ENCODE measurements at regions not wholly inside any gene's neighbourhood (a gene's known extent, or its start where the extent isn't known, plus 50 kb on each side); places are given as distances from the start of the nearest gene placed in this dataset.
A peak's percentile ranks its signal among the peaks of the same experiment; 100 is the strongest.

DNA sequence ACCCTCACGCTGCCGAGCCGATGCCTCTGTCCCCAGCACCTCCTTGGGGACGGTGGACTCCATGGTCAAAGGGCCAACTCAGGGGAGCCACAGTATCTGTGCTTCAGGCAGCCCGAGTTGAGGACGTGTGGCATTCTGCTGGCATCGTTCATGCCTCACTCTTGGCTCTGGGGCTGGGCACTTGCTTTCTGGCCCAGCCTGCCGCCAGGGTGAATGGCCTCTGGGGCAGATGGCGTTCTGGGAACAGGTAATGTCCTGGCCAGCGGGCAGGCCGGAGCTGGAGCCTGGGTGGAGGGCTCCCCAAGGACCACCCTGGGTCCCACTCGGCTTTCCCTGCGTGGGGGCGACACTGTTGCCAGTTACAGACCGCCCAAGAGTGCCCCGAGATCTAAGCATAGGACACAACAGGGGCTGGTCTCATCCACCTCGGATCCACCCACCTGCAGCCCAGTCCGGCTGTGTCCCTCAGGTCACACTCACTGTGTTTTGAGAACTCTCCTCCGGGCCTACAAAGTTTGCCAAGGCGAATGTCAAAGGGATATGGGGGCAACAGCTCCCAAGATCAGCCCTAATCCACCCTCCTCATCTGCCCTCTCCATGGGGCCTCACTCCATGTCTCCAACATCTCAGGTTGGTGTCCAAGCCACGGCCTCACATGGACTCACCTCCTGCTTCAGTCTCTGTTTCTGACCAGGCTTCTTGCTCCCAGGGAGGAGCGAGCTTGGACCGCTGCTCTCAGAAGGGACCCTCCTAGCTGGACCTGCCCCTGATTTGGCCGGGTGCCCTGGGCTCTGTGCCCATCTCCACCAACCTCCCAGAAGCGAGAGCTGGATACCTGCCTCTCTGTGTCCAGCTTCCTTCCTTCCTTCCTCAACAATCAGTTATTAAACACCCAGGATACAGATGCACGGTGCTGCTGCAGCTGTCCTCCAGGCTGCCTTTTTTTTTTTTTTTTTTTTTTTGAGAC lies 60.8 kb downstream of the TMEM235 start:
- H3K23ac ChIP-seq (ENCODE audit: low read depth, low read length) = no peak overlapping the region
- no peak overlapping the region for H2BK5ac ChIP-seq (ENCODE audit: low read depth, low read length, poor library complexity, severe bottlenecking)
- H4K20me1 ChIP-seq (ENCODE audit: insufficient read depth, low read length) = no peaks in the 10 kb centered on the region; the same call in 1 of the 2 replicates
- no peaks in the 10 kb centered on the region for H3K36me3 ChIP-seq (ENCODE audit: control insufficient read depth, insufficient read depth, low read length)
- no peak overlapping the region for H3K4me3 ChIP-seq (ENCODE audit: insufficient read depth, low read depth, low read length)
- H3K4ac ChIP-seq (ENCODE audit: low read depth, low read length) = peak overlapping the region; percentile 19; the same call in 1 of the 2 replicates
- H4K91ac ChIP-seq (ENCODE audit: insufficient read depth, low read depth, low read length) = no peak overlapping the region; the same call in 1 of the 2 replicates
- peak overlapping the region; percentile 51 for H2AFZ ChIP-seq (replicated peaks; ENCODE audit: low read length, poor library complexity)
- ChIA-PET POLR2A (ENCODE audit: unreplicated experiment) (no interaction called here), CTCF (interaction anchor here (0.6 kb wide), 1 partner anchor 42 kb away, joined by 3 read pairs; no protein-coding TSS in a partner anchor)
- no peak overlapping the region for H4K5ac ChIP-seq (ENCODE audit: low read depth, low read length)
- no peak for DNase-seq
- H2AK5ac ChIP-seq (ENCODE audit: low read depth, low read length) = peak overlapping the region; percentile 35; the same call in 1 of the 2 replicates
- no TSS peak for BruUV-seq (replicated peaks)
- H3K79me1 ChIP-seq (ENCODE audit: low read depth in 1 of 2, low read length in 2 of 2) = peaks cover 0 to 4% of the 10 kb centered on the region in 2 experiments; a peak in 1 of 4 replicates
- no peaks in the 10 kb centered on the region for H3K9me3 ChIP-seq (ENCODE audit: control insufficient read depth, insufficient read depth, low read length)
- H4K8ac ChIP-seq (ENCODE audit: low read depth in 2 of 2, low read length in 2 of 2) = no peak overlapping the region
- in situ Hi-C loops (cut with MboI; ENCODE audit: low sequenced_read_pairs) (loop anchor here (5.0 to 10.0 kb wide), 2 partner anchors 65 to 133 kb away; no protein-coding TSS in a partner anchor), dilution Hi-C loops (cut with HindIII; ENCODE audit: low sequenced_read_pairs, unreplicated experiment) (no loop called here), intact Hi-C loops (cut with micrococcal nuclease) (no loop called here)
- no peak overlapping the region for H3K9ac ChIP-seq (ENCODE audit: low read depth, low read length)
- H3K14ac ChIP-seq (replicated peaks; ENCODE audit: low read depth, low read length) = no peak overlapping the region
- ATAC-seq (ENCODE audit: low read depth) = no peak
- H2BK15ac ChIP-seq (ENCODE audit: low read depth, low read length) = no peak overlapping the region
- H3K27ac ChIP-seq (ENCODE audit: insufficient read depth, low read length) = no peak overlapping the region
- H3K56ac ChIP-seq (ENCODE audit: extremely low read depth, insufficient read depth, low read length) = no peak overlapping the region
- no peak overlapping the region for H3K18ac ChIP-seq (ENCODE audit: low read depth, low read length)
- H2BK20ac ChIP-seq (ENCODE audit: low read depth, low read length) = no peak overlapping the region; the same call in 1 of the 2 replicates
- H3K4me1 ChIP-seq (ENCODE audit: control insufficient read depth, insufficient read depth, low read length) = peaks cover 3% of the 10 kb centered on the region; the same call in 1 of the 2 replicates
- 84% methylated on average over 17 of the region's 26 CpGs; no CpG with 5 or more reads in 1 of the 2 experiments for WGBS, 2 experiments (ENCODE audit: extremely low coverage in 2 of 2, insufficient read length in 1 of 2)
- peak overlapping the region; percentile 70 for H2AK9ac ChIP-seq (replicated peaks; ENCODE audit: low read depth, low read length, poor library complexity)
- no peaks in the 10 kb centered on the region for H3K27me3 ChIP-seq (ENCODE audit: control insufficient read depth, insufficient read depth, low read length)
- H3K4me2 ChIP-seq (ENCODE audit: low read depth, low read length) = no peak overlapping the region
- H2BK120ac ChIP-seq (ENCODE audit: low read depth, low read length) = no peak overlapping the region
- H3K9me1 ChIP-seq (ENCODE audit: insufficient read depth, low read length) = peaks cover 3% of the 10 kb centered on the region
- TF ChIP-seq CHD1 (IDR thresholded peaks at IDR 0.05; ENCODE audit: low read depth, low read length) = no peak
- TF ChIP-seq USF2 (IDR thresholded peaks at IDR 0.05; ENCODE audit: low read depth, low read length) = no peak
- TF ChIP-seq RAD21 (IDR thresholded peaks at IDR 0.05; ENCODE audit: low read length) = no peak
- TF ChIP-seq POLR2A (IDR thresholded peaks at IDR 0.05; ENCODE audit: low read depth, low read length) = no peak
- TF ChIP-seq RCOR1 (IDR thresholded peaks at IDR 0.05; ENCODE audit: insufficient replicate concordance, low read length) = no peak
- no peak for TF ChIP-seq SMC3 (IDR thresholded peaks at IDR 0.05; ENCODE audit: low read depth, low read length)
- TF ChIP-seq, protein P1, sequence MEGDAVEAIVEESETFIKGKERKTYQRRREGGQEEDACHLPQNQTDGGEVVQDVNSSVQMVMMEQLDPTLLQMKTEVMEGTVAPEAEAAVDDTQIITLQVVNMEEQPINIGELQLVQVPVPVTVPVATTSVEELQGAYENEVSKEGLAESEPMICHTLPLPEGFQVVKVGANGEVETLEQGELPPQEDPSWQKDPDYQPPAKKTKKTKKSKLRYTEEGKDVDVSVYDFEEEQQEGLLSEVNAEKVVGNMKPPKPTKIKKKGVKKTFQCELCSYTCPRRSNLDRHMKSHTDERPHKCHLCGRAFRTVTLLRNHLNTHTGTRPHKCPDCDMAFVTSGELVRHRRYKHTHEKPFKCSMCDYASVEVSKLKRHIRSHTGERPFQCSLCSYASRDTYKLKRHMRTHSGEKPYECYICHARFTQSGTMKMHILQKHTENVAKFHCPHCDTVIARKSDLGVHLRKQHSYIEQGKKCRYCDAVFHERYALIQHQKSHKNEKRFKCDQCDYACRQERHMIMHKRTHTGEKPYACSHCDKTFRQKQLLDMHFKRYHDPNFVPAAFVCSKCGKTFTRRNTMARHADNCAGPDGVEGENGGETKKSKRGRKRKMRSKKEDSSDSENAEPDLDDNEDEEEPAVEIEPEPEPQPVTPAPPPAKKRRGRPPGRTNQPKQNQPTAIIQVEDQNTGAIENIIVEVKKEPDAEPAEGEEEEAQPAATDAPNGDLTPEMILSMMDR (conservative IDR thresholded peaks at IDR 0.05; ENCODE audit: low read depth, low read length) = no peak
- no peak for TF ChIP-seq MAFK (IDR thresholded peaks at IDR 0.05; ENCODE audit: low read depth, low read length)
- TF ChIP-seq CEBPB (IDR thresholded peaks at IDR 0.05; ENCODE audit: low read depth, low read length) = no peak
- TF ChIP-seq NFE2L2 (IDR thresholded peaks at IDR 0.05; ENCODE audit: low read depth, low read length) = no peak
- TF ChIP-seq RFX5 (IDR thresholded peaks at IDR 0.05; ENCODE audit: low read depth, low read length) = no peak
- TF ChIP-seq MAZ (IDR thresholded peaks at IDR 0.05; ENCODE audit: borderline replicate concordance, low read depth, low read length) = no peak
- TF ChIP-seq MXI1 (IDR thresholded peaks at IDR 0.05; ENCODE audit: borderline replicate concordance, low read depth, low read length) = no peak
- no peak for TF ChIP-seq BHLHE40 (IDR thresholded peaks at IDR 0.05; ENCODE audit: low read depth, low read length)
- no peak for TF ChIP-seq FOS (IDR thresholded peaks at IDR 0.05; ENCODE audit: low read depth, low read length)

Measured in IMR-90 (cell line).